ENCODE measurements at regions not wholly inside any gene's neighbourhood (a gene's known extent, or its start where the extent isn't known, plus 50 kb on each side); places are given as distances from the start of the nearest gene placed in this dataset.

DNA sequence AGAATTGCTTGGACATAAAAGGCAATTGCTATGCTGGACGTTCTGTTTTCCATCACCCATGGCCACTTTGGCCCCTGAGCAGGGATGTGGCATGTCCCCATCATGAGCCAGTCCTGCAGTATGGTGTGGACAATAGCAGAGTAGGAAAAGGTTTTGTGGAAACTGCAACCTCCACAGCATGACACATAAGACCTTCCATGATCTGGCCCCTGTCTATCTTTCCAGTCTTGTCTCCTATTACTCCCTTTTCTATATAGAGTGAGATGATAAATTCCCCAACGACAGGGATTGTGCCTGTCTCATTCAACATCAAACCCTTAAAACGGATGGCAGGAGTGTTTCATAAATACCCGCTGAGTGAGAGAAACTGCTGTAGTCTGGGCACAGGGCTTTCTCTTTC, 174.7 kb upstream of the PTCH1 start:
- TF ChIP-seq, protein P1, sequence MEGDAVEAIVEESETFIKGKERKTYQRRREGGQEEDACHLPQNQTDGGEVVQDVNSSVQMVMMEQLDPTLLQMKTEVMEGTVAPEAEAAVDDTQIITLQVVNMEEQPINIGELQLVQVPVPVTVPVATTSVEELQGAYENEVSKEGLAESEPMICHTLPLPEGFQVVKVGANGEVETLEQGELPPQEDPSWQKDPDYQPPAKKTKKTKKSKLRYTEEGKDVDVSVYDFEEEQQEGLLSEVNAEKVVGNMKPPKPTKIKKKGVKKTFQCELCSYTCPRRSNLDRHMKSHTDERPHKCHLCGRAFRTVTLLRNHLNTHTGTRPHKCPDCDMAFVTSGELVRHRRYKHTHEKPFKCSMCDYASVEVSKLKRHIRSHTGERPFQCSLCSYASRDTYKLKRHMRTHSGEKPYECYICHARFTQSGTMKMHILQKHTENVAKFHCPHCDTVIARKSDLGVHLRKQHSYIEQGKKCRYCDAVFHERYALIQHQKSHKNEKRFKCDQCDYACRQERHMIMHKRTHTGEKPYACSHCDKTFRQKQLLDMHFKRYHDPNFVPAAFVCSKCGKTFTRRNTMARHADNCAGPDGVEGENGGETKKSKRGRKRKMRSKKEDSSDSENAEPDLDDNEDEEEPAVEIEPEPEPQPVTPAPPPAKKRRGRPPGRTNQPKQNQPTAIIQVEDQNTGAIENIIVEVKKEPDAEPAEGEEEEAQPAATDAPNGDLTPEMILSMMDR (IDR thresholded peaks at IDR 0.05): no peak
- TF ChIP-seq POLR2AphosphoS5 (IDR thresholded peaks at IDR 0.05): no peak
- TF ChIP-seq POLR2A (IDR thresholded peaks at IDR 0.05): no peak
